Vagina (tissue), 2 donors: ENCODE measurements at regions not wholly inside any gene's neighbourhood (a gene's known extent, or its start where the extent isn't known, plus 50 kb on each side); places are given as distances from the start of the nearest gene placed in this dataset.

Experiments used
- POLR2A ChIP-seq, 2 donors: fragments of 450-650 bp; IDR thresholded peaks; one replicate each; pipeline ENCODE4 v1.6.1; 2017; ENCODE audit warnings: antibody characterized with exemption in 2 of 2, mild to moderate bottlenecking in 2 of 2, moderate library complexity in 2 of 2
- TF ChIP-seq, protein P1 (sequence below), 3 experiments: fragments of 450-650 bp in 2 of 3; fragments of 200-600 bp in 1 of 3; sonication (generic) in 1 of 3; IDR thresholded peaks; one replicate each; pipeline ENCODE4 v1.5.1; 2017 to 2019; ENCODE audit warnings: antibody characterized with exemption in 3 of 3, mild to moderate bottlenecking in 2 of 3, moderate library complexity in 2 of 3

DNA sequence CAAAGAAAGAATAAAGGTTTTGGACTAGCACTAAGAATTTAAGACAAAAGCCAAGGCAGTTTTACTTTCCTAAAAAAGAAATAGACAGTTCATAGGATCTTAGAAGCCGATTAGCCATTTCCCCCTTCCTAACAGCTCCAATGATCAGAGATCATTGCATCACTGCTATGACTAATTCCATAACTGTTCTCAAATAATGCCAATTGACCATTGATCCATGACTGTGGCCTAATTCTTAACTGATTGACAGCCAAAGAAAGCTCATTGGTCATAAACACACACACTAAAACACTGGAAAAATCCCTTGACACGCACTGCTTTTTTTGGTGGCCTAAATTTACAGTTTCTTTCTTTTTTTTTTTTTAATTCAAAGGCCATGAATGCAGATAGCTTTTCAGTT lies 345.0 kb upstream of the ACVR2A start:
- no peak for TF ChIP-seq POLR2A (IDR thresholded peaks at IDR 0.05)
- TF ChIP-seq, protein P1, sequence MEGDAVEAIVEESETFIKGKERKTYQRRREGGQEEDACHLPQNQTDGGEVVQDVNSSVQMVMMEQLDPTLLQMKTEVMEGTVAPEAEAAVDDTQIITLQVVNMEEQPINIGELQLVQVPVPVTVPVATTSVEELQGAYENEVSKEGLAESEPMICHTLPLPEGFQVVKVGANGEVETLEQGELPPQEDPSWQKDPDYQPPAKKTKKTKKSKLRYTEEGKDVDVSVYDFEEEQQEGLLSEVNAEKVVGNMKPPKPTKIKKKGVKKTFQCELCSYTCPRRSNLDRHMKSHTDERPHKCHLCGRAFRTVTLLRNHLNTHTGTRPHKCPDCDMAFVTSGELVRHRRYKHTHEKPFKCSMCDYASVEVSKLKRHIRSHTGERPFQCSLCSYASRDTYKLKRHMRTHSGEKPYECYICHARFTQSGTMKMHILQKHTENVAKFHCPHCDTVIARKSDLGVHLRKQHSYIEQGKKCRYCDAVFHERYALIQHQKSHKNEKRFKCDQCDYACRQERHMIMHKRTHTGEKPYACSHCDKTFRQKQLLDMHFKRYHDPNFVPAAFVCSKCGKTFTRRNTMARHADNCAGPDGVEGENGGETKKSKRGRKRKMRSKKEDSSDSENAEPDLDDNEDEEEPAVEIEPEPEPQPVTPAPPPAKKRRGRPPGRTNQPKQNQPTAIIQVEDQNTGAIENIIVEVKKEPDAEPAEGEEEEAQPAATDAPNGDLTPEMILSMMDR (IDR thresholded peaks at IDR 0.05) = no peak
